Fibroblast of upper back skin (primary cell): ENCODE measurements at regions not wholly inside any gene's neighbourhood (a gene's known extent, or its start where the extent isn't known, plus 50 kb on each side); places are given as distances from the start of the nearest gene placed in this dataset.
"Not testable (repeated sequence)": the region's sequence is repeated elsewhere in the genome, so short reads cannot be mapped to it uniquely, and the experiment has no call there.

ENCODE experiments used
- DNase-seq: peaks from one replicate; pipeline ENCODE4 v3.0.0-alpha.2; 2013

DNA sequence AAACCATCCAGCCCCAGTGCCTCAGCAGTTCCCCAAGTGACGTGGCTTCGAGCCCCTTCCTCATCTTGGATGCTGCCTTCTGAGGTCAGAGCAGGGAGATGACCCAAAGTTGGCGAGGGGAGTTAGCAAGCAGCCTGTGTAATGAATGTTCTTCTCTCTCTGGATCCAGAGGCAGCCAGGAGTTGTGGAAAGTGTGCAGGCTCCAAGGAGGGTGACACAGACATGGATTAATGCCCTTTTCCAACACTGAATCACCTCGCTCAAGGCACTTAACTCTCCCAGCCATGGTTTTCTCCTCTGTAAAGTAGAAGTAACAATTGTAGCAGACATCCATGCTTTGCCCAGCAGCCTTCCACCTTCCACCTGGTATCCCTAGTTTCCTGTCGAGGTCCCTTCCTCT, 64.6 kb upstream of the HAND1 start:
- DNase-seq, result no peak

DNA sequence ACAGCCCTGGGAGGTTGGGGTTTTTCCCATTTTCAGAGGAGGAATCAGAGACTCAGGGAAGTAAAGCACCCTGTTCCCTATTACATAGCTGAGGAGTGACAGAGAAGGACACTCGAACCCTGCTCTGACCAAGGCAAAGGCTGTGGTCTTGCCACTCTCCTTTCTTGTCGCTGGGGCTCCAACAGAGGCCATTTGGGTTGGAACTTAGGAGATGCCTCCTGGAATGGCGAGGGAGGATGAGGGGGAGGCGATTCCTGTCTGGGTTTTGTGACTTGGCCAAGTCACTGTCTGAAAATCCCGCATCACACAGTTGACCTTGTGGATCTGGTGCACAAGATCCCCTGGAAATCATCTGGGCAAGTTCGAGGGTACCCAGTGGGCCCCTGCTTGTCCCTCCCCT, 64.0 kb upstream of the HAND1 start:
- no peak for DNase-seq

DNA sequence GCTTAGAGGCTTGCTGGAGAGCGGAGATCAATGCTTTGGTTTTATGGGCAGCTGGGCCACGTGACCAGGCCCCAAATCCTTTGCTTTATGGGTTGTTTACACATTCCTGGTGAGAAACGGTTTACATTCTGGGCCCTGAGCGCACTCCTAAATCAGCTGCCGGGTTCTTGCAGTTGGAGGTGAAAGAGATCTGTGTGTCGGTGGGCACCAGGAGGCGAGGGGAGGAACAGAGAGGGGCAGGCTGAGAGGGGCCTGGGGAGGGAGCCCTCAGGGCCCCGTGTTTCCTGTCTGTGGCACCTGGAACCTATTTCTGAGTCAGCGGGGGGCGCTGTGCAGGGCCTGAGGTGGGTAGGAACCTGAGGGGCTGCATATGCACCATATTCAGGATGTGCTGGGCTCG, 63.5 kb upstream of the HAND1 start:
- no peak for DNase-seq

DNA sequence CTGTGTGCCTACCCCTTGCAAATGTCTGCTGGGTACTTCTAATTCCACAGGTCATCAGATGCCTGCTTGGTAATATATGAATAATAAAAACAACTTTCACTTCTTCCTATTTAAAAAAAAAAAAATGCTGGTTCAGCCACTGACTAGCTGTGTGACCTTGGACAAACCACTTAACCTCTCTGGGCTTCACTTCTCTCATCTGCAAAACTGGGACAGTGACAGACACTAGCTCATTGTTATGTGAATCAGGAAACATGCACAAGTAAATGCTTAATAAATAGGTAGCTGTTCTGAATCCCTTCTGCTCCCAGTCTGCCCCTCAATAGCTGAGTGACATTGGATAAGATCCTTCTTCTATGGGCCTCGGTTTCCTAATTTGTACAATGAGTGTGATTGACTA, 62.6 kb upstream of the HAND1 start:
- no peak for DNase-seq

DNA sequence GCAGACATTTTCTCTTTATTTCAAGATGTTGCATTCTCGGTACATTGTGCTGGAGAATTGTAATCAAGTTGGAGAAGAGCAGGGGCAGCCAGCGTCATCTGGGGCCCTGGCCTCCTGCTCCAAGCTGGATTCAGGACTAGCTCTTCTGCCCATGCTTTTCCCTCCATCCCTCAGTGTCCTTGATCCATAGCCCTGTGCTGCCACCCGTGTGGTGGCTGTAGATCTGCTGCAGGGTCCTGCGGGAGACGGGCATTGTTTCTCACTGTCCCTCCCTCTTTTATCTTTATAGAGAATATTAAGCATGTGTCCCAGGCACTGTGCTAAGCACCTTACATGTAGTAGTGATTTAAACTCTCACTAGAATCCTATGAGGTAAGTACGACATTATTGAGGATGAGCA, 60.5 kb upstream of the HAND1 start:
- no peak for DNase-seq

DNA sequence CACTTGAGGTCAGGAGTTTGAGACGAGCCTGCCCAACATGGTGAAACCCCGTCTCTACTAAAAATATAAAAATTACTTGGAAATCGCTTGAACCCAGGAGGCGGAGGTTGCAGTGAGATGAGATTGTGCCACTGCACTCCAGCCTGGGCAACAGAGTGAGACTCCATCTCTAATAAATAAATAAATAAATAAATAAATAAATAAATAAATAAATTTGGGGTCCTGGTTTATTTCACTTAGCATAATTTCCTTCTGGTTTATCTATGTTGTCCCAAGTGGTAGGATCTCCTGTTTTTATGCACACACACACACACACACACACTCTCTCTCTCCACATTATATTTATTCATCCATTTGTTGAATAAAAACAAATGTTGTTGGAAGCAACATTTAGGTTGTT, 58.4 kb upstream of the HAND1 start:
- DNase-seq, result not testable (repeated sequence)

DNA sequence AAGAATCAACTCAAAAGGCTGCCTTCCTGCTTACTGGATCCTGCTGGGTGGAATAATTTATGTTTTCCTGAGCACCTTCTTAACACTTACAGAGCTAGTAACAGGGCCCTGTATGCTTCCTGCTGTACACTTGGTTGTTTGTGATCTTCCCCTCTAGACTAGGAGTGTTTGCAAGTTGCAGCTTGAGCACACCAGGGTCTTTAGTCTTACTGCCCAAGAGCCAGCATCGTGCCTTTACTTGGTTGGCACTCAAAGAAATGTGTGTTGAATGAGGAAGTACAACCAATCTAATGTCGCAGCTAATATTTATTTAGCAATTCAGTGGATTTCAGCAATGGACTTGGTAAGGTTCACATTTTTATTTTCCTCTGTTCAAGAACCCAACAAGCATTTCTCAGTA, 57.5 kb upstream of the HAND1 start:
- DNase-seq, result no peak

DNA sequence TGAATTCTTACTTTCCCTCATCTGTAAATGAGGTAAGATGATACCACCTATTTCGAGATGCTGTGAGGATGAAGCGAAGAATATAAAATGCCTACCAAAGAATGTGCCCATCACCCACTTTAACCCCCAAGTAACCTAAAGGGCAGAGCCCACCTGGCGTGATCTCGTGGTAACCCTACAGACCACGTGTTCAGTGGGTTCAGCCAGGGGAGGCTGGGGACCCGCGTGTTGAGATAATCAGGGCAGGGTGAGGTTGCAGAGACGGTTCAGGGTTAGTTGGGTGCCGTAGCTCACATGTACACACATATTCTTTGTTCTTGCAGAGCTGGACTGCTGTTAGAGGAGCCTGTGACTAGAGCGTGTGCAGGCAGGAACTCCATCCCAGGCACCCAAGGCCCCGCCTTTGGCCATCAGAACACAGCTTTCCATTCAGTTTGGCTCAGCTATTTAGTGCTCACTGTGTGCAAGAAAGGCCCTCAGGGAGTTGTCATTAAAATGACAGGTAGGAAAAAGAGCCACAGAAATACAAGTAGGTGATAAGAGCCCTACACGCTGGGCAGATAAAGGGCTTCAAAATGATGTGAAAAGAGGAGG, 56.5 kb upstream of the HAND1 start:
- DNase-seq, result no peak

DNA sequence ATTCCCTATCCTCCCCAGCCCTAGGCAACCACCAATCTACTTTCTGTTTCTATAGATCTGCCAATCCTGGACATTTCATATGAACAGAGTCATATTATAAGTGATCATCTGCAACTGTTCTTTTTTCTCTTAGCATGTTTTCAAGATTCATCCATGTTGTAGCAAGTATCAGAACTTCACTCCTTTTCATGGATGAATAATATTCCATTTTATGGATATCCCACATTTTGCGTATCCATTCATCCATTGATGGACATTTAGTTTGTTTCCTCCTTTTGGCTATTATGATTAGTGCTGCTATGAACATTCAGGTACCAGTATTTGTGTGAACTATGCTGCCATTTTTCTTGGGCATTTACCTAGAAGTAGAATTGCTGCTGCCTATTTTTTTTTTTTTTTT, 51.3 kb upstream of the HAND1 start:
- DNase-seq, result no peak

DNA sequence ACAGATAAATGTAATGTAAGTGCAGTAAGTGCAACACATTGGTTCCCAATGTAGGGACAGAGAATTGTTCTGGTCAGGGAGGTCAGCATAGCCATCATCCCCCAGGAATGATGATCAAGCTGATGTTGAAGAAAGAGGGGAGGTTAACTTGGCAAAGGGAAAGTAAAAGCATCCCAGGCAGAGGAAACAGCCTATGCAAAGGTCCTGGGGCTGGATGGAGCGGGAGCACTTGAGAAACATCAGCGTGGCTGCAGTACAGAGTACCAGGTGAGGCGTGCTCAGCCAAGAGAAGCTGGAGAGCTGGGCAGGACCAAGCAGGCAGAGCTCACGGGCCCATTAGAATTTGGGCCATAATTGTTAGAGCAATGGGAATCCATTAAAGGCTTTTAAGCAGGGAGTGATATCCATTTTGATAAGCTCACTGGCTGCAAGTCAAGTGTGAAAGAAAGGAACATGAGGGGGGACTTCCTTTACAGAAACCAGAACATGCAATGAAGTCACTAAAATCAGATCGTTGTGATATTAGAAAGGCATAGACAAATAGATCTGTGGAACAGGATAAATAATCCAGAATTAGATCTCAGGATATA, 50.1 kb upstream of the HAND1 start:
- DNase-seq, result no peak
